HEK293 (cell line): ENCODE measurements at regions not wholly inside any gene's neighbourhood (a gene's known extent, or its start where the extent isn't known, plus 50 kb on each side); places are given as distances from the start of the nearest gene placed in this dataset.
"Not testable (repeated sequence)": the region's sequence is repeated elsewhere in the genome, so short reads cannot be mapped to it uniquely, and the experiment has no call there.

ENCODE experiments used
- KLF17 ChIP-seq: fragments of 450-650 bp; formaldehyde crosslinking; IDR thresholded peaks from 2 replicates; pipeline ENCODE4 v1.5.1; 2016; ENCODE audit warnings: missing biosample characterization, missing genetic modification characterization
- REST ChIP-seq: fragments of 450-650 bp; formaldehyde crosslinking; IDR thresholded peaks from 2 replicates; pipeline ENCODE4 v1.5.1; 2016; ENCODE audit warnings: missing biosample characterization, missing genetic modification characterization
- WT1 ChIP-seq: fragments of 450-650 bp; formaldehyde crosslinking; IDR thresholded peaks from 2 replicates; pipeline ENCODE4 v1.5.1; 2016; ENCODE audit warnings: missing biosample characterization, missing genetic modification characterization
- YY1 ChIP-seq: fragments of 450-650 bp; formaldehyde crosslinking; IDR thresholded peaks from 2 replicates; pipeline ENCODE4 v1.5.1; 2018; ENCODE audit warnings: missing biosample characterization, missing genetic modification characterization
- ZBTB8A ChIP-seq: fragments of 450-650 bp; formaldehyde crosslinking; IDR thresholded peaks from 2 replicates; pipeline ENCODE4 v1.5.1; 2016; ENCODE audit warnings: missing biosample characterization, missing genetic modification characterization
- ZNF133 ChIP-seq: fragments of 450-650 bp; formaldehyde crosslinking; IDR thresholded peaks from 2 replicates; pipeline ENCODE4 v1.5.1; 2016; ENCODE audit warnings: missing biosample characterization, missing genetic modification characterization
- ZNF138 ChIP-seq: fragments of 450-650 bp; formaldehyde crosslinking; IDR thresholded peaks from 2 replicates; pipeline ENCODE4 v1.5.1; 2016; ENCODE audit warnings: missing biosample characterization, missing genetic modification characterization, borderline replicate concordance
- ZNF354C ChIP-seq: fragments of 450-650 bp; formaldehyde crosslinking; IDR thresholded peaks from 2 replicates; pipeline ENCODE4 v1.5.1; 2016; ENCODE audit warnings: missing biosample characterization, missing genetic modification characterization, low read depth, borderline replicate concordance
- ZNF391 ChIP-seq: fragments of 450-650 bp; formaldehyde crosslinking; IDR thresholded peaks from 2 replicates; pipeline ENCODE4 v1.5.1; 2016; ENCODE audit warnings: low read depth, missing biosample characterization, missing genetic modification characterization, borderline replicate concordance
- ZNF558 ChIP-seq: fragments of 450-650 bp; formaldehyde crosslinking; IDR thresholded peaks from 2 replicates; pipeline ENCODE4 v1.5.1; 2016; ENCODE audit warnings: missing biosample characterization, missing genetic modification characterization
- ZNF677 ChIP-seq: fragments of 450-650 bp; IDR thresholded peaks from 2 replicates; pipeline ENCODE4 v1.5.0; 2018; ENCODE audit warnings: missing biosample characterization, mild to moderate bottlenecking, missing genetic modification characterization, moderate library complexity
- TF ChIP-seq, protein P1 (sequence below): fragments of 450-650 bp; formaldehyde crosslinking; conservative IDR thresholded peaks from 2 replicates; pipeline ENCODE4 v1.5.1; 2016; ENCODE audit warnings: low read depth, missing biosample characterization, missing genetic modification characterization
- TF ChIP-seq, protein P2 (sequence below): fragments of 450-650 bp; formaldehyde crosslinking; IDR thresholded peaks from 2 replicates; pipeline ENCODE4 v1.5.1; 2016; ENCODE audit warnings: missing biosample characterization, missing genetic modification characterization
- TF ChIP-seq, protein P3 (sequence below): fragments of 450-650 bp; formaldehyde crosslinking; IDR thresholded peaks from 2 replicates; pipeline ENCODE4 v1.5.1; 2017; ENCODE audit warnings: missing biosample characterization, missing genetic modification characterization

- TF ChIP-seq, protein P1, sequence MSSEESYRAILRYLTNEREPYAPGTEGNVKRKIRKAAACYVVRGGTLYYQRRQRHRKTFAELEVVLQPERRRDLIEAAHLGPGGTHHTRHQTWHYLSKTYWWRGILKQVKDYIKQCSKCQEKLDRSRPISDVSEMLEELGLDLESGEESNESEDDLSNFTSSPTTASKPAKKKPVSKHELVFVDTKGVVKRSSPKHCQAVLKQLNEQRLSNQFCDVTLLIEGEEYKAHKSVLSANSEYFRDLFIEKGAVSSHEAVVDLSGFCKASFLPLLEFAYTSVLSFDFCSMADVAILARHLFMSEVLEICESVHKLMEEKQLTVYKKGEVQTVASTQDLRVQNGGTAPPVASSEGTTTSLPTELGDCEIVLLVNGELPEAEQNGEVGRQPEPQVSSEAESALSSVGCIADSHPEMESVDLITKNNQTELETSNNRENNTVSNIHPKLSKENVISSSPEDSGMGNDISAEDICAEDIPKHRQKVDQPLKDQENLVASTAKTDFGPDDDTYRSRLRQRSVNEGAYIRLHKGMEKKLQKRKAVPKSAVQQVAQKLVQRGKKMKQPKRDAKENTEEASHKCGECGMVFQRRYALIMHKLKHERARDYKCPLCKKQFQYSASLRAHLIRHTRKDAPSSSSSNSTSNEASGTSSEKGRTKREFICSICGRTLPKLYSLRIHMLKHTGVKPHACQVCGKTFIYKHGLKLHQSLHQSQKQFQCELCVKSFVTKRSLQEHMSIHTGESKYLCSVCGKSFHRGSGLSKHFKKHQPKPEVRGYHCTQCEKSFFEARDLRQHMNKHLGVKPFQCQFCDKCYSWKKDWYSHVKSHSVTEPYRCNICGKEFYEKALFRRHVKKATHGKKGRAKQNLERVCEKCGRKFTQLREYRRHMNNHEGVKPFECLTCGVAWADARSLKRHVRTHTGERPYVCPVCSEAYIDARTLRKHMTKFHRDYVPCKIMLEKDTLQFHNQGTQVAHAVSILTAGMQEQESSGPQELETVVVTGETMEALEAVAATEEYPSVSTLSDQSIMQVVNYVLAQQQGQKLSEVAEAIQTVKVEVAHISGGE (tag by site-specific recombination) = not testable (repeated sequence)
- TF ChIP-seq, protein P2, sequence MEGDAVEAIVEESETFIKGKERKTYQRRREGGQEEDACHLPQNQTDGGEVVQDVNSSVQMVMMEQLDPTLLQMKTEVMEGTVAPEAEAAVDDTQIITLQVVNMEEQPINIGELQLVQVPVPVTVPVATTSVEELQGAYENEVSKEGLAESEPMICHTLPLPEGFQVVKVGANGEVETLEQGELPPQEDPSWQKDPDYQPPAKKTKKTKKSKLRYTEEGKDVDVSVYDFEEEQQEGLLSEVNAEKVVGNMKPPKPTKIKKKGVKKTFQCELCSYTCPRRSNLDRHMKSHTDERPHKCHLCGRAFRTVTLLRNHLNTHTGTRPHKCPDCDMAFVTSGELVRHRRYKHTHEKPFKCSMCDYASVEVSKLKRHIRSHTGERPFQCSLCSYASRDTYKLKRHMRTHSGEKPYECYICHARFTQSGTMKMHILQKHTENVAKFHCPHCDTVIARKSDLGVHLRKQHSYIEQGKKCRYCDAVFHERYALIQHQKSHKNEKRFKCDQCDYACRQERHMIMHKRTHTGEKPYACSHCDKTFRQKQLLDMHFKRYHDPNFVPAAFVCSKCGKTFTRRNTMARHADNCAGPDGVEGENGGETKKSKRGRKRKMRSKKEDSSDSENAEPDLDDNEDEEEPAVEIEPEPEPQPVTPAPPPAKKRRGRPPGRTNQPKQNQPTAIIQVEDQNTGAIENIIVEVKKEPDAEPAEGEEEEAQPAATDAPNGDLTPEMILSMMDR (tag by site-specific recombination) = not testable (repeated sequence)
- not testable (repeated sequence) for TF ChIP-seq ZNF677 (tag by site-specific recombination); WT1 (tag by site-specific recombination); KLF17 (tag by site-specific recombination); YY1 (tag by site-specific recombination); ZNF354C (tag by site-specific recombination); ZNF391; REST (tag by site-specific recombination); ZNF138 (tag by site-specific recombination); ZBTB8A (tag by site-specific recombination); ZNF133; ZNF558 (tag by site-specific recombination)
- TF ChIP-seq, protein P3, sequence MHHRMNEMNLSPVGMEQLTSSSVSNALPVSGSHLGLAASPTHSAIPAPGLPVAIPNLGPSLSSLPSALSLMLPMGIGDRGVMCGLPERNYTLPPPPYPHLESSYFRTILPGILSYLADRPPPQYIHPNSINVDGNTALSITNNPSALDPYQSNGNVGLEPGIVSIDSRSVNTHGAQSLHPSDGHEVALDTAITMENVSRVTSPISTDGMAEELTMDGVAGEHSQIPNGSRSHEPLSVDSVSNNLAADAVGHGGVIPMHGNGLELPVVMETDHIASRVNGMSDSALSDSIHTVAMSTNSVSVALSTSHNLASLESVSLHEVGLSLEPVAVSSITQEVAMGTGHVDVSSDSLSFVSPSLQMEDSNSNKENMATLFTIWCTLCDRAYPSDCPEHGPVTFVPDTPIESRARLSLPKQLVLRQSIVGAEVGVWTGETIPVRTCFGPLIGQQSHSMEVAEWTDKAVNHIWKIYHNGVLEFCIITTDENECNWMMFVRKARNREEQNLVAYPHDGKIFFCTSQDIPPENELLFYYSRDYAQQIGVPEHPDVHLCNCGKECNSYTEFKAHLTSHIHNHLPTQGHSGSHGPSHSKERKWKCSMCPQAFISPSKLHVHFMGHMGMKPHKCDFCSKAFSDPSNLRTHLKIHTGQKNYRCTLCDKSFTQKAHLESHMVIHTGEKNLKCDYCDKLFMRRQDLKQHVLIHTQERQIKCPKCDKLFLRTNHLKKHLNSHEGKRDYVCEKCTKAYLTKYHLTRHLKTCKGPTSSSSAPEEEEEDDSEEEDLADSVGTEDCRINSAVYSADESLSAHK (tag by site-specific recombination) = not testable (repeated sequence)
Measured at GRCh38 chr9:94438336-94438735, 109.9 kb upstream of the NUTM2F start.
